HCT116 (cell line): ENCODE measurements at regions not wholly inside any gene's neighbourhood (a gene's known extent, or its start where the extent isn't known, plus 50 kb on each side); places are given as distances from the start of the nearest gene placed in this dataset.

Source experiments
- ATAC-seq: fragments of 200-7000 bp; cut with Tn5 transposase; 2 replicates; pipeline ENCODE4 v1.9.1; 2020; ENCODE audit warnings: mild to moderate bottlenecking, moderate library complexity
- BruUV-seq: library from RNA; stranded (reverse); fragments of 400-500 nt; replicated peaks from 2 replicates; lab custom pipeline; 2021; lab: Mats Ljungman, UMichigan
- CTCF ChIA-PET: fragments of 300-600 bp; sonication (Branson Sonifier 250); formaldehyde crosslinking; loops from one replicate; lab custom pipeline; 2021; ENCODE audit warnings: antibody characterized with exemption; lab: Charles Lee
- POLR2A ChIA-PET: fragments of 300-600, 350-600 bp; sonication (Branson Sonifier 250); formaldehyde crosslinking; loops from one replicate; lab custom pipeline; 2021; ENCODE audit warnings: antibody characterized with exemption; lab: Charles Lee
- RAD21 ChIA-PET, 2 experiments: fragments of 300-600 bp; sonication (Branson Sonifier 250); formaldehyde crosslinking; loops; one replicate each; lab custom pipeline; 2023; ENCODE audit warnings: low total read pairs in 2 of 2; ENCODE audit not compliant: uncharacterized antibody in 2 of 2, unreplicated experiment in 2 of 2, low non-redundant PET in 1 of 2; lab: Charles Lee
- DNase-seq: peaks from one replicate; pipeline ENCODE4 v3.0.0-alpha.2; 2010; ENCODE audit warnings: low read depth, low spot score
- H2AFZ ChIP-seq: fragments of 200-600 bp; shearing (Covaris generic), sonication (generic); 2 replicates; pipeline ENCODE4 v1.6.1; 2017; ENCODE audit warnings: low read depth, mixed run types, mixed read lengths, antibody characterized with exemption, low read length; ENCODE audit not compliant: poor library complexity, severe bottlenecking
- H3K27ac ChIP-seq: 2 replicates; pipeline ENCODE4 v1.5.1; 2012; ENCODE audit warnings: low read depth, low read length
- H3K27me3 ChIP-seq: fragments of 200-600 bp; sonication (generic); 2 replicates; pipeline ENCODE4 v1.6.1; 2016; ENCODE audit warnings: mixed run types, low read length, mixed read lengths; ENCODE audit not compliant: insufficient read depth
- H3K36me3 ChIP-seq, 2 experiments: fragments of 200-500 bp in 1 of 2; fragments of 200-600 bp in 1 of 2; sonication (Bioruptor generic) in 1 of 2; sonication (generic) in 1 of 2; 2 replicates each; pipeline versions ENCODE4 v1.5.1 to v1.6.1; 2014 to 2016; ENCODE audit warnings: low read length in 2 of 2, inconsistent platforms in 1 of 2, mixed read lengths in 1 of 2, mixed run types in 1 of 2; ENCODE audit not compliant: insufficient read depth in 2 of 2, control insufficient read depth in 1 of 2
- H3K4me1 ChIP-seq, 2 experiments: fragments of 200-600 bp in 1 of 2; sonication (generic) in 1 of 2; 2 replicates each; pipeline versions ENCODE4 v1.5.1 to v1.6.1; 2012 to 2017; ENCODE audit warnings: low read length in 2 of 2, inconsistent platforms in 1 of 2, mild to moderate bottlenecking in 1 of 2, mixed read lengths in 1 of 2, mixed run types in 1 of 2, moderate library complexity in 1 of 2; ENCODE audit not compliant: insufficient read depth in 2 of 2, control insufficient read depth in 1 of 2
- H3K4me2 ChIP-seq: fragments of 200-600 bp; sonication (generic); 2 replicates; pipeline ENCODE4 v1.6.1; 2017; ENCODE audit warnings: mixed run types, low read length, mixed read lengths
- H3K4me3 ChIP-seq, 2 experiments: fragments of 200-600 bp in 1 of 2; sonication (generic) in 1 of 2; replicated peaks in 1 of 2; 2 replicates each; pipeline ENCODE4 v1.5.1; 2011 to 2016; ENCODE audit warnings: low read length in 2 of 2, control low read depth in 1 of 2, low read depth in 1 of 2, mild to moderate bottlenecking in 1 of 2, mixed read lengths in 1 of 2, mixed run types in 1 of 2
- H3K79me2 ChIP-seq: fragments of 200-600 bp; sonication (generic); 2 replicates; pipeline ENCODE4 v1.6.1; 2017; ENCODE audit warnings: mild to moderate bottlenecking, mixed run types, low read length, moderate library complexity, mixed read lengths; ENCODE audit not compliant: insufficient read depth
- H3K9ac ChIP-seq: fragments of 200-600 bp; sonication (generic); 2 replicates; pipeline ENCODE4 v1.6.1; 2016; ENCODE audit warnings: low read length, mixed read lengths
- H3K9me2 ChIP-seq: fragments of 200-600 bp; sonication (generic), shearing (Covaris generic); 2 replicates; pipeline ENCODE4 v1.6.1; 2017; ENCODE audit warnings: mixed run types, mild to moderate bottlenecking, moderate library complexity; ENCODE audit not compliant: insufficient read depth
- H3K9me3 ChIP-seq, 2 experiments: fragments of 200-500 bp in 1 of 2; fragments of 200-600 bp in 1 of 2; sonication (Bioruptor generic) in 1 of 2; sonication (generic) in 1 of 2; 2 replicates each; pipeline ENCODE4 v1.6.1; 2014 to 2017; ENCODE audit warnings: low read length in 2 of 2, mixed read lengths in 2 of 2, inconsistent platforms in 1 of 2, low read depth in 1 of 2, mild to moderate bottlenecking in 1 of 2, mixed run types in 1 of 2, moderate library complexity in 1 of 2; ENCODE audit not compliant: control insufficient read depth in 1 of 2, insufficient read depth in 1 of 2
- H4K20me1 ChIP-seq: fragments of 200-600 bp; sonication (generic), shearing (Covaris generic); 2 replicates; pipeline ENCODE4 v1.6.1; 2017; ENCODE audit warnings: mixed run types, mild to moderate bottlenecking, moderate library complexity; ENCODE audit not compliant: insufficient read depth
- CBX3 ChIP-seq: IDR thresholded peaks from 2 replicates; pipeline ENCODE4 v1.6.1; 2012; ENCODE audit warnings: low read depth
- CEBPB ChIP-seq: IDR thresholded peaks from 2 replicates; pipeline ENCODE4 v1.6.1; 2012; ENCODE audit warnings: low read depth
- EZH2 ChIP-seq: fragments of 200-600 bp; sonication (generic); IDR thresholded peaks from 2 replicates; pipeline ENCODE4 v1.6.1; 2017; ENCODE audit warnings: antibody characterized with exemption, mixed run types
- EZH2phosphoT487 ChIP-seq: fragments of 200-600 bp; IDR thresholded peaks from 2 replicates; pipeline ENCODE4 v1.6.1; 2018; ENCODE audit warnings: antibody characterized with exemption, borderline replicate concordance
- FOSL1 ChIP-seq: IDR thresholded peaks from 2 replicates; pipeline ENCODE4 v1.6.1; 2012; ENCODE audit warnings: low read depth
- POLR2A ChIP-seq: IDR thresholded peaks from 2 replicates; pipeline ENCODE4 v1.7.0; 2011; ENCODE audit warnings: borderline replicate concordance; ENCODE audit not compliant: insufficient read depth, insufficient read length; ENCODE audit errors: extremely low read depth
- POLR2AphosphoS5 ChIP-seq: IDR thresholded peaks from 2 replicates; pipeline ENCODE4 v1.6.1; 2011; ENCODE audit warnings: mild to moderate bottlenecking, low read depth, low read length, moderate library complexity
- SIN3A ChIP-seq: IDR thresholded peaks from 2 replicates; pipeline ENCODE4 v1.6.1; 2012; ENCODE audit warnings: low read depth
- SP1 ChIP-seq: IDR thresholded peaks from 2 replicates; pipeline ENCODE4 v1.6.1; 2012; ENCODE audit warnings: low read depth
- SRF ChIP-seq: IDR thresholded peaks from 2 replicates; pipeline ENCODE4 v1.6.1; 2012; ENCODE audit warnings: low read depth
- YY1 ChIP-seq: IDR thresholded peaks from 2 replicates; pipeline ENCODE4 v1.6.1; 2011; ENCODE audit warnings: low read length, low read depth, moderate library complexity, mild to moderate bottlenecking; ENCODE audit not compliant: insufficient replicate concordance; ENCODE audit errors: extremely low read depth
- ZNF274 ChIP-seq: fragments of 200-500 bp; sonication (Bioruptor generic); IDR thresholded peaks from 2 replicates; pipeline ENCODE4 v1.6.1; 2014; ENCODE audit warnings: mild to moderate bottlenecking, low read depth, low read length, inconsistent platforms
- intact Hi-C: fragments of 100-400 bp; cut with micrococcal nuclease; formaldehyde crosslinking; loops from 2 replicates; pipeline ENCODE4 v1.10.0; 2022
- TF ChIP-seq, protein P1 (sequence below): IDR thresholded peaks from 2 replicates; pipeline ENCODE4 v1.6.1; 2011; ENCODE audit warnings: mild to moderate bottlenecking, low read length, moderate library complexity; ENCODE audit not compliant: insufficient replicate concordance; ENCODE audit errors: extremely low read depth
- TF ChIP-seq, protein P2 (sequence below): IDR thresholded peaks from 2 replicates; pipeline ENCODE4 v1.6.1; 2012; ENCODE audit warnings: low read depth
- TF ChIP-seq, protein P3 (sequence below): IDR thresholded peaks from 2 replicates; pipeline ENCODE4 v1.6.1; 2012

DNA sequence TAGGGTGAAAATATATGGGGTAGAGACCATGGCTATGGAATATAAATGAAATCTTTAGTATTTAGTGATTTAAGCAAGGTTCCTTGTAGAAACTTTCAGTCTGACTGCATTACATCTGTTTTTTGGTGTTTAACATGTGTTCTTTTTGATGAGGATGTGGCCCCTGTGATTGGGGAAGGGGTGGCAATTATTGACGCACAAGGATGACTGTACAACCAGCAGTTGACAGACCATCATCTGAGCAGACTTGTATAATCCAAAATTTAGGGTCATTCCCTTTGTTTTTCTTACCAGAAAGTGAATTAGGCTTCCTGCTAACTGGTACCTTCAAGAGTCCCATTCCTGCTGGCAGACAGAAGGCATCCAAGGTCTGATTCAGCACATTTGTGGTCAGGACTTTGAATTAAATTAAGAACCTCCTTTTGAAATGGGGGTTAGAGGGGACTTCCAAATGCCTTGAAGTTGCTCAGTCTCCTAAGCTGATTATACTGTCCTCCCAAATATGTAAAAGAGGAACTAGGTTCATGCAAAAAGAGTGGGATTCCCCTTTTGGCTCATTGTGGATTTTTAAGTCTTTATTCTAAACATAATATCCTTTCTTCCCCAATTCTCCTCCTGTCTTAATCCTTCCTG is 112.4 kb upstream of the CXCL13 start:
- no peaks in the 10 kb centered on the region for H4K20me1 ChIP-seq
- H2AFZ ChIP-seq, result no peak overlapping the region
- H3K4me1 ChIP-seq, result no peaks in the 10 kb centered on the region
- TF ChIP-seq EZH2, result no peak
- POLR2A ChIA-PET, result no interaction called here
- no peaks in the 10 kb centered on the region for H3K36me3 ChIP-seq
- DNase-seq (no peak), ATAC-seq (no peak)
- intact Hi-C loops, result no loop called here
- no peaks in the 10 kb centered on the region for H3K27me3 ChIP-seq
- CTCF ChIA-PET, result no interaction called here
- H3K9me2 ChIP-seq, result no peaks in the 10 kb centered on the region
- no TSS peak for BruUV-seq
- H3K27ac ChIP-seq, result no peak overlapping the region
- no peak overlapping the region for H3K4me3 ChIP-seq
- H3K4me2 ChIP-seq, result no peak overlapping the region
- H3K9ac ChIP-seq, result no peak overlapping the region
- RAD21 ChIA-PET, result no interaction called here
- H3K79me2 ChIP-seq, result no peaks in the 10 kb centered on the region
- no peaks in the 10 kb centered on the region for H3K9me3 ChIP-seq

DNA sequence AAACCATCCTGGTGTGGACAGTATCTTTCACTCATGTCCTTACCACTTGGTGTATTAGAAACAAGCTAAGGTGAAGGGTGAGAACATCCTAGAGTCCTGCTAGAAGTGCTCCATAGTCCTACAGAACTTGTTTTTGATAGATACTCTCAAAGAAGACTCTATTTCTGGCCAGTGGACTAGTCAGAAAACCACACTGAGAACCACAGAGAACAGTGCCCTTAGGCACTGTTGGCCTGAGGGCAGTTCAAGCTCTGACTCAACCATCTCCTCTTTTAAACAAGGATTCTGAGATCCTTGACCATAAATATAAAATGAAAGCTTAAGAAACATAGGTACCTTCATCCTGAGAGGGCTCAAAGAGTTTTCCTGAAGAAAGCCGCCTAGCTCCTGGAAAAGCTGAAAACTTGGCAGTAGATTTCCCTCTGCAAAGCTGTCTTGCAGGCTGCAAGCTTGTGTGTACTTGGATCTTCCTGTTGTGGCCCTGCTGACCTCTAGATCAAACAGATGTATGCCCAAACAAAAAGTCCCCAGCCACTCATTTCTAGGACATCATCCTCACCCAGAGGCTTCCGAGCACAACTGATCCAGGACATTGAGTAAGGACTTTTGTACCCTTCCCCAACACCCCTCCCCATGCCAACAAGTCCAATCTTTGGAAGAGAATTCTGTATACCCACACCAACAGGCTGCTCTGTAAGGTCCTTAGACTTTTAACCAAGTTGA is 111.6 kb upstream of the CXCL13 start:
- Histone ChIP-seq H2AFZ (no peak overlapping the region), H3K9ac (no peak overlapping the region), H3K36me3 (no peaks in the 10 kb centered on the region), H3K9me2 (no peaks in the 10 kb centered on the region), H3K4me1 (no peaks in the 10 kb centered on the region), H3K27ac (no peak overlapping the region), H3K4me3 (no peak overlapping the region), H4K20me1 (no peaks in the 10 kb centered on the region), H3K79me2 (no peaks in the 10 kb centered on the region), H3K4me2 (no peak overlapping the region), H3K9me3 (no peaks in the 10 kb centered on the region), H3K27me3 (no peaks in the 10 kb centered on the region)
- ATAC-seq (no peak), DNase-seq (no peak)
- BruUV-seq, result no TSS peak
- RAD21 ChIA-PET, result no interaction called here
- CTCF ChIA-PET, result no interaction called here
- intact Hi-C loops, result no loop called here
- POLR2A ChIA-PET, result no interaction called here
- TF ChIP-seq CEBPB (no peak), FOSL1 (no peak), ZNF274 (no peak), POLR2AphosphoS5 (no peak), POLR2A (no peak), SP1 (no peak), YY1 (no peak), CBX3 (no peak), EZH2phosphoT487 (no peak), SRF (no peak), SIN3A (no peak)
- TF ChIP-seq, protein P1, sequence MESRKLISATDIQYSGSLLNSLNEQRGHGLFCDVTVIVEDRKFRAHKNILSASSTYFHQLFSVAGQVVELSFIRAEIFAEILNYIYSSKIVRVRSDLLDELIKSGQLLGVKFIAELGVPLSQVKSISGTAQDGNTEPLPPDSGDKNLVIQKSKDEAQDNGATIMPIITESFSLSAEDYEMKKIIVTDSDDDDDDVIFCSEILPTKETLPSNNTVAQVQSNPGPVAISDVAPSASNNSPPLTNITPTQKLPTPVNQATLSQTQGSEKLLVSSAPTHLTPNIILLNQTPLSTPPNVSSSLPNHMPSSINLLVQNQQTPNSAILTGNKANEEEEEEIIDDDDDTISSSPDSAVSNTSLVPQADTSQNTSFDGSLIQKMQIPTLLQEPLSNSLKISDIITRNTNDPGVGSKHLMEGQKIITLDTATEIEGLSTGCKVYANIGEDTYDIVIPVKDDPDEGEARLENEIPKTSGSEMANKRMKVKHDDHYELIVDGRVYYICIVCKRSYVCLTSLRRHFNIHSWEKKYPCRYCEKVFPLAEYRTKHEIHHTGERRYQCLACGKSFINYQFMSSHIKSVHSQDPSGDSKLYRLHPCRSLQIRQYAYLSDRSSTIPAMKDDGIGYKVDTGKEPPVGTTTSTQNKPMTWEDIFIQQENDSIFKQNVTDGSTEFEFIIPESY, result no peak
- TF ChIP-seq, protein P2, sequence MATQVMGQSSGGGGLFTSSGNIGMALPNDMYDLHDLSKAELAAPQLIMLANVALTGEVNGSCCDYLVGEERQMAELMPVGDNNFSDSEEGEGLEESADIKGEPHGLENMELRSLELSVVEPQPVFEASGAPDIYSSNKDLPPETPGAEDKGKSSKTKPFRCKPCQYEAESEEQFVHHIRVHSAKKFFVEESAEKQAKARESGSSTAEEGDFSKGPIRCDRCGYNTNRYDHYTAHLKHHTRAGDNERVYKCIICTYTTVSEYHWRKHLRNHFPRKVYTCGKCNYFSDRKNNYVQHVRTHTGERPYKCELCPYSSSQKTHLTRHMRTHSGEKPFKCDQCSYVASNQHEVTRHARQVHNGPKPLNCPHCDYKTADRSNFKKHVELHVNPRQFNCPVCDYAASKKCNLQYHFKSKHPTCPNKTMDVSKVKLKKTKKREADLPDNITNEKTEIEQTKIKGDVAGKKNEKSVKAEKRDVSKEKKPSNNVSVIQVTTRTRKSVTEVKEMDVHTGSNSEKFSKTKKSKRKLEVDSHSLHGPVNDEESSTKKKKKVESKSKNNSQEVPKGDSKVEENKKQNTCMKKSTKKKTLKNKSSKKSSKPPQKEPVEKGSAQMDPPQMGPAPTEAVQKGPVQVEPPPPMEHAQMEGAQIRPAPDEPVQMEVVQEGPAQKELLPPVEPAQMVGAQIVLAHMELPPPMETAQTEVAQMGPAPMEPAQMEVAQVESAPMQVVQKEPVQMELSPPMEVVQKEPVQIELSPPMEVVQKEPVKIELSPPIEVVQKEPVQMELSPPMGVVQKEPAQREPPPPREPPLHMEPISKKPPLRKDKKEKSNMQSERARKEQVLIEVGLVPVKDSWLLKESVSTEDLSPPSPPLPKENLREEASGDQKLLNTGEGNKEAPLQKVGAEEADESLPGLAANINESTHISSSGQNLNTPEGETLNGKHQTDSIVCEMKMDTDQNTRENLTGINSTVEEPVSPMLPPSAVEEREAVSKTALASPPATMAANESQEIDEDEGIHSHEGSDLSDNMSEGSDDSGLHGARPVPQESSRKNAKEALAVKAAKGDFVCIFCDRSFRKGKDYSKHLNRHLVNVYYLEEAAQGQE, result no peak
- TF ChIP-seq, protein P3, sequence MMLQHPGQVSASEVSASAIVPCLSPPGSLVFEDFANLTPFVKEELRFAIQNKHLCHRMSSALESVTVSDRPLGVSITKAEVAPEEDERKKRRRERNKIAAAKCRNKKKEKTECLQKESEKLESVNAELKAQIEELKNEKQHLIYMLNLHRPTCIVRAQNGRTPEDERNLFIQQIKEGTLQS, result no peak
